ENCODE measurements at regions not wholly inside any gene's neighbourhood (a gene's known extent, or its start where the extent isn't known, plus 50 kb on each side); places are given as distances from the start of the nearest gene placed in this dataset.

DNA sequence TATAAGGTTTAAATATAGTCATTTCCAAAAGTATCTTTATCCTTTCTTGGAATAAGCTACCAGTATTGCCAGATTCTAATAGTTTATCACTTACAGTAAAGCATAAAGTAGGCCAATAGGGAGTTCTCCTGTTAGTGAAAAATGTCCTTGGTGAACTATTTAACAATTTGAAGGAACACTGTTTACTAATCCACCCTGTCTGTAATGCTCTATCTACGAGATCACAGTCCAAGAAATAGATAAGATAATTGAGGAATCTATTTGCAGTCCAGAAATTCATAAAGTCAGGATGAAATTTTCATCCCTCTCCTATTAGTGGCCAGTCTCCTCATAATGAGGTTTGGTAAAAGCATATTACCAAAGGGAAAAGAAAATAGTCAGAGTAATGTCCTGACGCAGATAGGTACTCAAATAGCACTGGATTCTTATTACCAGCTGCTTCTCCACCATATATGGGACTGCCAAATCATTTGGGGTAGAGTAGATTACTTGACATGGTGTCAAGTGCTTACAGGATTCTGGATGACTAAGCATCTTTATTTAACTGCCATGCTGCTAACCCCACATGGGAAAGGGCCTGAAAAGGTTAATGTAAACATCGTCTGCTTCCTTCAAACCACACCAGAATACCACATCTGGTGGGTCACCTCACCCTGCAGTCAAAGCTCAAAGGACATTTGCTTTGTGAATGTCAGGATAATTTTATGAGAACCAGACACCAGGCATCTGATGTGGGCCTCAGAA is 808.1 kb downstream of the EFNA5 start:
- no peak for TF ChIP-seq CTCF (IDR thresholded peaks at IDR 0.05; ENCODE audit: extremely low read depth, missing control alignments)
- no peak for DNase-seq (ENCODE audit: low spot score)

GRCh38 chr5:106860398-106861044 is 810.2 kb downstream of the EFNA5 start:
- TF ChIP-seq CTCF (IDR thresholded peaks at IDR 0.05; ENCODE audit: extremely low read depth, missing control alignments): no peak
- no peak for DNase-seq (ENCODE audit: low spot score)

DNA sequence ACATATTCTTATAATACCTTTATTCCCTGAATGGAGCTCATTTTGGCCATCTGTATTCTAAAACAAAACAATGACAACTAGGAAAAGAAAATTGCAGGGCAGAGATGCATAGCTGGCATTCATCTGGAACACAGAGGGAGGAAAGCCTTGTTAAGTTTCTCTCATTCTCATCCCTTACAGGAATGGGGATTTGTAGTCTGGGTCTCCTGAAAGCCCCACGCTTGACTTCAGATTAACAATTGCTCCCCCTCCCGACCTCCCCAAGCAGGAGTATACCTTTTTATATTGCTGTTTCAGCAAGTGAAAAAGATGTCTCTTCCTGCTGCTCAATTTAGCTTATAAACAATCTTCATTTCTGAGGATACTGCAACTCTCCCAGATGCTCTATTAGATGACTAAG is 812.1 kb downstream of the EFNA5 start:
- no peak for TF ChIP-seq CTCF (IDR thresholded peaks at IDR 0.05; ENCODE audit: extremely low read depth, missing control alignments)

GRCh38 chr5:106854922-106855321 is 815.8 kb downstream of the EFNA5 start:
- no peak for TF ChIP-seq CTCF (IDR thresholded peaks at IDR 0.05; ENCODE audit: extremely low read depth, missing control alignments)
- no peak for DNase-seq (ENCODE audit: low spot score)

More for the DNA sequence above, 812.1 kb downstream of the EFNA5 start:
- no peak for DNase-seq (ENCODE audit: low spot score)

DNA sequence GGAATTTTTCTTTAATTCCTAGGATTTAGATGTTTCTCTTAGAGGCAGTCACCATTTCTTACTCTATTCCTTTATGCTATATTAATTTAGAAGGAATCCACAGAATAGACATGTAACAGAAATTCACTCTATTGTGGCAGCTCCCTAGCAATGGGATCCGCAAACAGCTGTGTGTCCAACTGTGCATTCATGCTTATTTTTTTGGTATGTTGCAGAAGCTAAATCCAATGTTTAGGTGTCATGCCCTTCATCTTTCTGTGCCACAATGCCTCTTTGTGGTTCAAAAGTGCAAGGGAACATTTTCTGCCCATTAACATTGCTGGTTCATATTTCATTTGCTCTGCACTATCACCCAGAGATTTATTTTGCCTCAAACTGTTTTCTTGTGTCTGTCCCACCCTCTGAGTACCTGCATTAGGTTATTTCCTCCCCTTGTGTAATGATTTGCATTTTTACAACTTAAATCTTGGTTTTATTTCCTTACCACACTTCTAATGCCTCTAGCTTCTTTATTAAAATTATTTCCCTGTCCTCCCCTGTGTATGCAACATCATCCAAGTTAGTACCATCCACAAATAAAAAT is 816.5 kb downstream of the EFNA5 start:
- no peak for DNase-seq (ENCODE audit: low spot score)
- TF ChIP-seq CTCF (IDR thresholded peaks at IDR 0.05; ENCODE audit: extremely low read depth, missing control alignments): no peak

GRCh38 chr5:106853266-106853665 is 817.5 kb downstream of the EFNA5 start:
- no peak for DNase-seq (ENCODE audit: low spot score)
- TF ChIP-seq CTCF (IDR thresholded peaks at IDR 0.05; ENCODE audit: extremely low read depth, missing control alignments): no peak

DNA sequence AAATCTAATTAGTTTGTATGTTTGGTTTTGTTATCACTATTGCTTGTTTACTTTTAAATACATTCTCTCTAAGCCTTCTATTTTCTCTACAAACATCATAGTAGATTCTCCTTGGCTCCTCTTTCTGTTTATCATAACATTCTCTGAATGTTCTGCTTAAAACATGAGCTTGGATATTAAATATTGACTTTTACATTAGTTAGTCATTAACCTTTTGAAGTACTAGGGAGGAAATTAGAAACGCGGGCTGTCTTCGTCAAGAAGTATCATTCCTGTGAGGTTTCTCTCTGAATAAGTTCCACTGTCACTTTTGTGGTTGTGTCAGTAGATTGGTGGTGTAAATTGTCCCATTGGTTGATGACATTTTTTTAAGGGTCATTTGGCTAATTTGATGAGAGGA is 821.5 kb downstream of the EFNA5 start:
- TF ChIP-seq CTCF (IDR thresholded peaks at IDR 0.05; ENCODE audit: extremely low read depth, missing control alignments): no peak
- DNase-seq (ENCODE audit: low spot score): no peak
